Fibroblast of skin of back (primary cell): ENCODE measurements at regions not wholly inside any gene's neighbourhood (a gene's known extent, or its start where the extent isn't known, plus 50 kb on each side); places are given as distances from the start of the nearest gene placed in this dataset.
A peak's percentile ranks its signal among the peaks of the same experiment; 100 is the strongest.
"Not testable (repeated sequence)": the region's sequence is repeated elsewhere in the genome, so short reads cannot be mapped to it uniquely, and the experiment has no call there.

ENCODE experiments used
- DNase-seq: peaks from one replicate; pipeline ENCODE4 v3.0.0-alpha.2; 2013

GRCh38 chr5:117195076-117195475 is 620.5 kb upstream of the SEMA6A start:
- DNase-seq, result no peak

DNA sequence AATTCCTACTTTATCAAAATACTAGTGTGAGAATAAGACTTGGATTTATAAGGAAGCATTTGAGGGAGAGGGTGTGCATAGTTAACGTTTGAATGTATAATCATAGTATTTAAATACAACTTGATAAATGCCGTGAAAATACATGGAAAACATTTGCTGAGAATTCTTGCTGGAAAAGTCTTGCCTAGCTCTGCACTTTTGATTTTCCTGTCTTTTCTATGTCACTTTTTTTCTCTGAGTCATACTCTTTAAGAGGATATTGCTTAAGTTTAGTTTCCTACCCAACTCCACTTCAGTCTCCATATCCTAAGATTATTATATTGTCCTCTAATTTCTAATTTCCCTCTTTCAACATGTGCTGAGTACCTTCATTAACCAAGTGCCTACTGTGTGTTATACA is 616.6 kb upstream of the SEMA6A start:
- DNase-seq, result no peak

DNA sequence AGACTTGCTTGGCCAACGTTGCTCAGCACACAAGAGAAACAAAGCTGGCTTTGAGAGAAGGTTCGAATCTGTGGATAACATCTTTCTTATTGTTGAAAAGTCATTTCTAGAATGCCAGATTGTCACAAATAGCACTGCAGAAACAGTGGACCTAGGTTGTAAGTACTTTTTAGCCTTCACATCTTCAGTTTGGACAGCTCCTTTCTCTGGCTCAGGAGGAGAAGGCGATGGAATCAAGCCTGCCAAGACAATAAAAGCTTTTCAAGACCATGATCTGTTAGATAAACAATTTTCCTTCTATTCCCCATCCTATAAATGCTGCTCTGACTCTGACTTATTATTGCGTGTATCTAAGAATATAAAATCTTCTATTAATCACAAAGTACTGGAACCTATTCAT is 615.2 kb upstream of the SEMA6A start:
- DNase-seq, result no peak

DNA sequence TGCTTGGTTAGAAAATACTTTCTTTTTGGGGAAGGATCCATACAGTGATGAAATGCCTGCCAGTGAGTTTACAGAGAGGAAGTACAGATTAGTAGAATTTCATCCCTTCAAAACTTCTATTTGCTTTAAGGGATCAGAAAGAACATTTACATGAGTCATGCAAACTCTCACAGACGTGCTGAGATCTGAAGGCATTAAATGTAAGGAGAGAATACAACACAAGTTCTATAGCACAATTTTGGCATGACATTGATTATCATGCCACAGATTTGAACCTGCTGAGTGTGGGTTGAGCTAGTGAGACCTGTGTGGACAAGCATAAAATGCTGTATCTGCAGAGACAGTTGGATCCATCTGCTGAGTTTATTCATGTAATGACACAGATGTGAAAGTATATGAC is 613.6 kb upstream of the SEMA6A start:
- no peak for DNase-seq

DNA sequence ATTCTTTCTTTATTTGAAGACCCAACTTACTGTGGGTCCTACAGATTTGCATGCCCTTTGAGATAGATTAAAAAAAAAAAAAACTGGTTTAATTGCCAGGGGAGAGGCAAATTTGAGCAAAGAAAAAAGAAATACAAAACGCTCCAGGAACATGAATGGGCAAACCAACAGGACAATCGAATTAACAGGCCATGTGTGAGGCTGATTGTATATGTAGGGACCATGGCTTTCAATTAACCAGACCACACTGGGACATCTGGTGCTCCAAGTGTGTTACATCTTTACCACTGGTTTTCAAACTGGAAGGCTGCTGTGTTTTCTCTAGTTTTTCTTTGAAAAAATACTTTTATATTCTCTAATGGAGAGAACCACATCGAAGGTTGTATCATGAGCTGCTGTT is 612.1 kb upstream of the SEMA6A start:
- no peak for DNase-seq

GRCh38 chr5:117183326-117183725 is 608.7 kb upstream of the SEMA6A start:
- DNase-seq, result no peak

GRCh38 chr5:117182104-117182503 is 607.5 kb upstream of the SEMA6A start:
- DNase-seq, result no peak

- DNase-seq, result no peak
Measured at GRCh38 chr5:117177302-117177701, 602.7 kb upstream of the SEMA6A start.

- no peak for DNase-seq
Measured at GRCh38 chr5:117165068-117165467, 590.4 kb upstream of the SEMA6A start.

DNA sequence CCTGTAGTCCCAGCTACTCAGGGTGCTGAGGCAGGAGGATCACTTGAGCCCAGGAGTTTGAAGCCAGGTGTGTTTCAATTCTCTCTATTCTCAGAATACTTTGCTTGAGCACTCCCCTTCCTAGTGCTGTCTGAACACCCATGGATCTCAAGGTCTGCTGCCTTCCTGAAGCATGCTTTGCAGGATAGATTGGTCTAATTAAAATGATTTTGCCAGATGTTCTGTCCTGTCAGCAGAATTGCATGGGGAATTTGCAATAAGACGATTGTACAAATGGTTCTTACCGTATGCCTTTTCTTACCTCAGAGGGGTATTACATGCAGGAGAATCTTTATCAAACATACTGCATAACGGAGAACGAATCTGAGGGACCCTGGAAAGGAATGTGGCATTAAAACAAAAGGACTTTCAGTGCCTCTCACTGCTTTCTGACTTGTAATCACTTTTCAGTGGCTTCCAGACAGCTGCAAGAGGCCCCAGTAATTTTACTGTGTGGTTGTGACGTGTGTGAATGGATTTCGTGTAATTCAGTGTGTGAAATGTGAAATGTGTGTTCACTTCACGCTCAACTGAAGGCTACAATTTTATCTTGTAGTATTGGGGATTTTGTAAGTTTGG is 587.2 kb upstream of the SEMA6A start:
- no peak for DNase-seq

DNA sequence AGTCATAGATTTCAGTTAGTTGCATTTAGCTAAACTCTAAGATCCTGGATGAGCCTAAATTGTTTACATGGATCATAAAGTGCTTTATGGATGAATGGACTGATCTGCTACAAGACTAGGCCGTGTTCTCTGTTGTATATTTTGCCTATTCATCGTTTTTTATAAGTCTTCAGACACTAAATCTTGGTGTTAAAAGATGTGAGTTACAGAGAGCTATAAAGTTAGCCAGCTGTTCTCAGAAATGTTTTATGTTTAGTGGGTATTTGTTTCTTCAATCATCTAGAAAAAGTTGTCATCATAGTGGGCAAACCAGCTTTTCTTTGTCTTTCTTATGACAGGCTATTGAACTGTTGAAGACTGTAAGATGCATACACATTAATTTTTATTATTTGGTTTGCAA is 585.8 kb upstream of the SEMA6A start:
- DNase-seq, result no peak

DNA sequence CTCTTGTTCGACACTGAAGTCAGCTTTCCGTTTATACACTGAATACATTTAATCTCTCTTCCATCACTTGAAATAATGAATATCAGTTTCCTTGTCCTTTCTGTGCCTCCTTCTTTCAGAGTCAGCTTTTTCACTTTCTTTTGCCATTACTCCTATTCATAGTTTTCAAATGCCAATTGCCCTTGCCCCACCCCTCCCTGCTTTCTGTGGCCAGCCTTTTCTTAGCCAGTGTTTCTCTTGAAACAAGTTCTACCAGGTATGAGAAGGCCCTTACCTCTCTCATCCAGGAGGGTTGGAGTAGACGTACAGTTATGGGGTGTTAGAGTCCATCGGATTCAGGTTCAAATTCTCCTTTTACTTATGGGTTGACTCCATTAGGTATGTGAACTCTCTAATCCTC is 574.7 kb upstream of the SEMA6A start:
- no peak for DNase-seq

- no peak for DNase-seq
Measured at GRCh38 chr5:117144086-117144485, 569.5 kb upstream of the SEMA6A start.

GRCh38 chr5:117143406-117143805 is 568.8 kb upstream of the SEMA6A start:
- DNase-seq, result peak; percentile 50

DNA sequence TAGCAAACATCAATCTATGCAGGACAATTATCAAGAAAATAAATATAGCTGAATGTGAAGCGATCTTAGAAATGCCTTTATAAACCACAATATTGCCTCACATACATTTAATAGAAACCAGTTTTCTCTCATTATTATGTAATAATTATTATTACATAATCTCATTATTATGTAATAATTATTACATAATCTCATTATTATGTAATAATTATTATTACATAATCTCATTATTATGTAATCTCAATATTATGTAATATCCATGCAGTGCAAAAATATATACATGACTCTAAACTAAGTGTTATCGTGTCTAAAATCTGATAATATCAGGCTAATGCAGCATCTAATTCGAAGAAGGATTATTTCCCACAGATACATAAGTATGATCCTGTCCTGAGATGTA is 563.9 kb upstream of the SEMA6A start:
- no peak for DNase-seq

DNA sequence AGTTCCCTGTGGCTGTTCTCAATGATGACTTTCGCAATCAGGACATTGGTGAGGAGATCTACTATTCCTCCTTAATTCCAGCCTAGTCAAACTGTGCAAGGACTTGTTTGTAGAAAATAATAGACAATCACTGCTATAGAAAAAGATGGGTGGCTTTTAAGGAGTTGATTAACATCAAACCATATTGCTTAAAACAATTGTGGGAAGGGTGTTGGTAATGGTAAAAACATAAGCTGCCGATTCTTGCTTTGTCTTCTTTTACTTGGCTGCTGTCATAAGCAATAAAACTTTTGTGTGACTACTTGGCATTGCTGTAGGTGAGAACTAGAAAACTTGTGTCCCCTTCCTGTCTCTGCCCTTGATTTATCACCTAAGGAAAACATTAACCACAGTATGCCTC is 561.2 kb upstream of the SEMA6A start:
- no peak for DNase-seq

DNA sequence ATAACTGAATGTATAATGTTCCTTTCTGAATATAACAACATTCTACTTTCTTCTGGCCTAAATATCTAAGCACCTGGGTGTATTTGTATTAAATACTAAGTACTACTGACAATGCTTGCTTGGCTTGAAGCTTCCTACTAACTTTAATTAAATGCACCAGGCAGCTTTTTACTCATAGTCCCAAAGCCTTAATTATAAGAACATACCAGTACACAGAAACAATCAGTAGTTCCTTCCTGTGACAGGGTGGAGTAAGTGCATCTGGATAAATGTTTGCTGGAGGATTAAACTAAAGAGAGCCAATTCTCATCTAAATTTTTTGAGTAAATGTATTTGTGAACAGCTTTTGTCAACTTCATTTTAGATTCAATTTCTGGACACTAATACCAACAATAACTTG is 558.6 kb upstream of the SEMA6A start:
- DNase-seq, result no peak

GRCh38 chr5:117131876-117132275 is 557.3 kb upstream of the SEMA6A start:
- DNase-seq, result peak; percentile 22

GRCh38 chr5:117131048-117131679 is 556.5 kb upstream of the SEMA6A start:
- DNase-seq, result no peak

- DNase-seq, result no peak
Measured at GRCh38 chr5:117118499-117118898, 543.9 kb upstream of the SEMA6A start.

DNA sequence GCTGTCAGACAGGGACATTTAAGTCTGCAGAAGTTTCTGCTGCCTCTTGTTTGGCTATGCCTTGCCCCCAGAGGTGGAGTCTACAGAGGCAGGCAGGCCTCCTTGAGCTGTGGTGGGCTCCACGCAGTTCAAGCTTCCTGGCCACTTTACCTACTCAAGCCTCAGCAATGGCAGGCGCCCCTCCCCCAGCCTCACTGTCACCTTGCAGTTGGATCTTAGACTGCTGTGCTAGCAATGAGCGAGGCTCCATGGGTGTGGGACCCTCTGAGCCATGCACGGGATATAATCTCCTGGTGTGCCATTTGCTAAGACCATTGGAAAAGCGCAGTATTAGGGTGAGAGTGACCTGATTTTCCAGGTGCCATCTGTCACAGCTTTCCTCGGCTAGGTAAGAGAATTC is 542.7 kb upstream of the SEMA6A start:
- DNase-seq, result not testable (repeated sequence)

DNA sequence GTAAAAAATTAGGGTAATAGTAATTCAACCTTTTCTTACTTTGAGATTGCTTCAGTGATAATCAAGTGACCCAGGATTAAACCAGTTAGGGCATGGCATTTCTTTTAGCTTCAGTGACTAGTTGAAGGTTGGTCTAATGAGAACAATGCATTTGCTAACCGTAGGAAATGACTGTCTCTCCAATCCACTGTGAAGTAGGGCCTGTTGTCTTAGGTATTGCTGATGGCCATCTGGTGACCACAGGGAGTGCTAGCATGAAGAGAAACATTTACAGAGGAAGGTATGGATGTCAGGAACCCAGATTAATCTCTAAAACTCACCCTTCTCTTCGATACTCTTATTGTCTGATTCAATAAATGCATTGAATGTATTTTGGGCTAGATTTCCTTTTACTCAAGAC is 535.9 kb upstream of the SEMA6A start:
- DNase-seq, result no peak

DNA sequence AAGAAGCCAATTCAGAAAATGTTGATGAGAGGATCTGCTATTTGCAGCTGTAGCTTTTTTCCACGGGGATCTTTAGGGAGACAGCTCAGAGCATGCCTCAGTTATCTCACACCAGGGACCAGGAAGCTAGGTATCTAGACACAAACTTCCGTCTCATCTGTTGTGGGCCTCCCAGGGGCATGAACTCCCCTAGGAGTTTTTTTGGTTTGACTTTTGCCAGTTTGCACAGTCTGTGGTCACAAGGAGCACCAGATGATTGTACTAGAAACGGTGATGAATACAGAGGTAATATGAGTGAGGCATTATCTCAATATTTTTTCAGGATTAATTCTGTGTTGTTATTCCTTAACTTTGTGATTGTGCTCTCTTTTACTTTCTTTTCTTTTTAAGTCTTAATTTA is 533.2 kb upstream of the SEMA6A start:
- DNase-seq, result no peak

DNA sequence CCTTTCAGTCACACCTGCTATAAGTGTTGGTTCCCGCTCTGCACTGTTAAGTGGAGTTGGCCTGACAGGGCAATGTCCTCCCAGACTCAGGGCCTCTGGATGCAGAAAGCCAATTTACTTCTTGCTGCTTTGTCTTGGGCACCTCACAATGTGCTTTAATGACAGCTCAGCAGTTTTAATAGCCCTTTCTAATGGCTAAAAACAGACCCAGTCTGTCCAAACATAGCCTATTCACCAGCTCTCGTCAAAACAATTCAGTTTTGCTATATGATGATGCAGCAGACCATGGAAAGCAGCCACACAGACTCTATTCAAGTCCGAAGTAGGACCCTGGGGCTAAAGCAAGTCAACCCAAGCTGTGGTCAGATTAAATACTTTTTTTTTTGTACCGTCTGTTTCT is 529.1 kb upstream of the SEMA6A start:
- DNase-seq, result no peak

- DNase-seq, result no peak
Measured at GRCh38 chr5:117102591-117102990, 528.0 kb upstream of the SEMA6A start.
